GM10248 (cell line): ENCODE measurements at regions not wholly inside any gene's neighbourhood (a gene's known extent, or its start where the extent isn't known, plus 50 kb on each side); places are given as distances from the start of the nearest gene placed in this dataset.

Source experiments
- CTCF ChIA-PET: fragments of 300-600 bp; sonication (Branson Sonifier 250); formaldehyde crosslinking; extraction: SDS; loops from one replicate; lab custom pipeline; 2021; ENCODE audit warnings: antibody characterized with exemption; lab: Yijun Ruan, JAX
- POLR2A ChIA-PET: fragments of 350-650 bp; sonication (Branson Sonifier 250); formaldehyde crosslinking; extraction: SDS; loops from one replicate; lab custom pipeline; 2020; ENCODE audit warnings: antibody characterized with exemption; lab: Yijun Ruan, JAX
- DNase-seq: peaks from one replicate; pipeline ENCODE4 v3.0.0; 2012; ENCODE audit errors: extremely low spot score
- CTCF ChIP-seq: IDR thresholded peaks from 2 replicates; pipeline ENCODE4 v1.5.1; 2012; ENCODE audit warnings: mild to moderate bottlenecking, low read depth; ENCODE audit errors: extremely low read depth, missing control alignments, control extremely low read depth

- ChIA-PET CTCF (no interaction called here), POLR2A (no interaction called here)
- TF ChIP-seq CTCF, result no peak
- no peak for DNase-seq
These were observed 1208.5 kb upstream of the ADGRL4 start for GRCh38 chr1:80214888-80215540.

DNA sequence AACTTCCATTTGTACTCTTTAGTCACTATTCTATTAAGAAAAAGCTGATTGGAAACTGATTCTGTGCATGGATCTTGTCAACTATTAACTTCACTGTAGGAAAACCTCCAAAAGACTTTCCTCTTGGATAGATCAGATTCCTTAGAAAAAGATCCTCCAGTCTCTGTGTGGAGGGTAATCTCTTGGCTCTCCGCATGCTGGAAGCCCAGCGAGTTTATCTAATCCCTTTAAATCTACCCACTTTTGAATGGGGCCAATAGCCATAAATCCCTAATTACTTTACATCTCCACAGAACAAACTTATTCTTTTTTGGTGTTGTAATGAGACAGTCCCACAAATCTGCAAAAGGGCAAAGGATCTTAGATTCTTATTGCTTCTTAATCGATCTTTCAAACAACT lies 1206.4 kb upstream of the ADGRL4 start:
- no peak for DNase-seq
- no peak for TF ChIP-seq CTCF
- POLR2A ChIA-PET, result no interaction called here
- CTCF ChIA-PET, result interaction anchor here (1.1 kb wide), 1 partner anchor 9 kb away, joined by 3 read pairs; no protein-coding TSS in a partner anchor

DNA sequence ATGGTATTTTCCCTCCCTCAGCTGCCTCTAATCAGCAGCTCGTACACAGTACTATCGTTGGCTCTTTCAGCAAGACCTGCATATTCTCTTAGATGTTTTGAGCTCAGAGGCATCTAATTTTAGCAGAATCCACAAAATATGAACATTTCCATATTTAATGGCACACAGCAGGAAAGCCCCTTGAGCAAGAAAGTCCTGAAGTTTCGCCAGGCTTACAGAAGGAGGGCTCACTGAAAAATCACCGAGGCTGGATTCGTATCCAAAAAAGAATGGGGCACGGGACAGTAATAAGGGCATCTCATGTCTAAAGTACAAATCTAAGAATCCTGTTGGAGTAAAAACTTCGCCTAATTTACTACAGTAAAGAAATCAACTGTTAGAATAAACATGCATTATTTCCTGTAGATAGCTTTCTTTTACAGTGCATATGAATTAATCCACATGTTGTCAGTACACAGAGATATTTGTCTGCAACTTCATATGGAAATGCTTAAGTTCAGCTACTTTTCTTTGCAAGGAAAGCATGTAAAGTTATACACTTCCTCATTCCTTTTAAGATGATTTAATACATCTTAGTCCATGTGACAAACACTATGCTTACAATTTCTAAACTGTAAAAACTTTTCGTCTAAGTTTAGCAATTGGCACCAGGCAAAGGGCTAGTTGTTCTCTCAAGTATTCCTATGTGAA lies 1205.3 kb upstream of the ADGRL4 start:
- ChIA-PET POLR2A (no interaction called here), CTCF (no interaction called here)
- no peak for DNase-seq
- TF ChIP-seq CTCF, result no peak

GRCh38 chr1:80202118-80202517 lies 1195.6 kb upstream of the ADGRL4 start:
- TF ChIP-seq CTCF, result no peak
- ChIA-PET POLR2A (no interaction called here), CTCF (interaction anchor here (0.9 to 1.6 kb wide), 2 partner anchors 11 to 18 kb away, joined by 3 to 6 read pairs; no protein-coding TSS in a partner anchor)
- DNase-seq, result no peak

DNA sequence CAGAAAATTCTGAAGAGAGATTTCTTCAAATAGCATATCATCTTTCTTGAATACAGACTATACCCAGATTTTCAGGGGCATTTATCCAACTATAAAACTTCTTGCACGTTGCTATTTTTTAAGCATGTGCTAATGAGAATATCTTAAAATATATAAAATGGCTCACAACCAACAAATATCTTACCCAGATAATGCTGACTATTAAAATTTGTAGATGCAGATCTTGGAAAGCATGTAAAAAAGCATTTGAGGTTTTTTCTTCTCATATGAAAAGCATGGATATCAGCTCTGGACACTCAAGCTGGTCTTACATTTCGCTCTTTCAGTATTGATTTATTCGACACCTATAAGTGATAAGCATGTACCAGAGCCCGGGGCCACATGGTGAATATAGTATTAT lies 1187.7 kb upstream of the ADGRL4 start:
- no peak for TF ChIP-seq CTCF
- DNase-seq, result no peak
- ChIA-PET CTCF (no interaction called here), POLR2A (no interaction called here)

- DNase-seq, result no peak
- CTCF ChIA-PET, result interaction anchor here (1.3 kb wide), 1 partner anchor 17 kb away, joined by 3 read pairs; no protein-coding TSS in a partner anchor
These were observed 1174.9 kb upstream of the ADGRL4 start for GRCh38 chr1:80181418-80181817.

More at GRCh38 chr1:80181418-80181817, 1174.9 kb upstream of the ADGRL4 start:
- TF ChIP-seq CTCF, result no peak
- POLR2A ChIA-PET, result no interaction called here
